ENCODE measurements at regions not wholly inside any gene's neighbourhood (a gene's known extent, or its start where the extent isn't known, plus 50 kb on each side); places are given as distances from the start of the nearest gene placed in this dataset.

DNA sequence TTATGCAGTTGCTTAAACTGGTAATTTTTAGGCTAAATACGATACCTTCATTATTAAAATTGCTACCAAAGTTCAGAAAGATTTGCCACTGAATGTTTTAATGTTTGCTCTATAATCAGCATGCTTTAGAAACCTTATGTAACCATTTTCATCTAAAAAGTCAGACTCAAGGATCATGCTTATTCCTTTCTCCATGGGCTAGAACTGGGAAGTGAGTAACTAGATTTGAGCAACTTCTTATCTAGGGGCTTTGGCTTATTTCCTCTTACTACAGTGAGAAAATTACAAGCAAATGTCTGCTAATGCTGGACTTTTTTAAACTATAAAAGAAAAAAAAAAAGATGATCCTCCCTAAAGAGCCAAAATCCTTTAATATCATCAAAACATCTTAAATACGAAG lies 215.9 kb downstream of the CRPPA start (continued):
- TF ChIP-seq, protein P1, sequence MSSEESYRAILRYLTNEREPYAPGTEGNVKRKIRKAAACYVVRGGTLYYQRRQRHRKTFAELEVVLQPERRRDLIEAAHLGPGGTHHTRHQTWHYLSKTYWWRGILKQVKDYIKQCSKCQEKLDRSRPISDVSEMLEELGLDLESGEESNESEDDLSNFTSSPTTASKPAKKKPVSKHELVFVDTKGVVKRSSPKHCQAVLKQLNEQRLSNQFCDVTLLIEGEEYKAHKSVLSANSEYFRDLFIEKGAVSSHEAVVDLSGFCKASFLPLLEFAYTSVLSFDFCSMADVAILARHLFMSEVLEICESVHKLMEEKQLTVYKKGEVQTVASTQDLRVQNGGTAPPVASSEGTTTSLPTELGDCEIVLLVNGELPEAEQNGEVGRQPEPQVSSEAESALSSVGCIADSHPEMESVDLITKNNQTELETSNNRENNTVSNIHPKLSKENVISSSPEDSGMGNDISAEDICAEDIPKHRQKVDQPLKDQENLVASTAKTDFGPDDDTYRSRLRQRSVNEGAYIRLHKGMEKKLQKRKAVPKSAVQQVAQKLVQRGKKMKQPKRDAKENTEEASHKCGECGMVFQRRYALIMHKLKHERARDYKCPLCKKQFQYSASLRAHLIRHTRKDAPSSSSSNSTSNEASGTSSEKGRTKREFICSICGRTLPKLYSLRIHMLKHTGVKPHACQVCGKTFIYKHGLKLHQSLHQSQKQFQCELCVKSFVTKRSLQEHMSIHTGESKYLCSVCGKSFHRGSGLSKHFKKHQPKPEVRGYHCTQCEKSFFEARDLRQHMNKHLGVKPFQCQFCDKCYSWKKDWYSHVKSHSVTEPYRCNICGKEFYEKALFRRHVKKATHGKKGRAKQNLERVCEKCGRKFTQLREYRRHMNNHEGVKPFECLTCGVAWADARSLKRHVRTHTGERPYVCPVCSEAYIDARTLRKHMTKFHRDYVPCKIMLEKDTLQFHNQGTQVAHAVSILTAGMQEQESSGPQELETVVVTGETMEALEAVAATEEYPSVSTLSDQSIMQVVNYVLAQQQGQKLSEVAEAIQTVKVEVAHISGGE (CRISPR knock-in tag; IDR thresholded peaks at IDR 0.05), result no peak
- TF ChIP-seq NEUROD1 (IDR thresholded peaks at IDR 0.05; ENCODE audit: borderline replicate concordance, low read depth, low read length, partially characterized antibody) (no peak), SIRT6 (IDR thresholded peaks at IDR 0.05; ENCODE audit: low read depth, low read length) (no peak), LCOR (CRISPR knock-in tag; IDR thresholded peaks at IDR 0.05) (no peak), ZNF79 (CRISPR knock-in tag; IDR thresholded peaks at IDR 0.05; ENCODE audit: low read depth) (no peak), RB1 (IDR thresholded peaks at IDR 0.05; ENCODE audit: low read depth) (no peak), EWSR1 (IDR thresholded peaks at IDR 0.05; ENCODE audit: borderline replicate concordance, low read depth, partially characterized antibody) (no peak), ZFP30 (CRISPR knock-in tag; IDR thresholded peaks at IDR 0.05; ENCODE audit: borderline replicate concordance) (no peak), CBX3 (IDR thresholded peaks at IDR 0.05; ENCODE audit: borderline replicate concordance in 1 of 2, low read length in 2 of 2) (no peak), MAFG (tag; conservative IDR thresholded peaks at IDR 0.05) (no peak), HDAC8 (tag; IDR thresholded peaks at IDR 0.05) (no peak), ZKSCAN8 (CRISPR knock-in tag; IDR thresholded peaks at IDR 0.05) (no peak)
- TF ChIP-seq, protein P2, sequence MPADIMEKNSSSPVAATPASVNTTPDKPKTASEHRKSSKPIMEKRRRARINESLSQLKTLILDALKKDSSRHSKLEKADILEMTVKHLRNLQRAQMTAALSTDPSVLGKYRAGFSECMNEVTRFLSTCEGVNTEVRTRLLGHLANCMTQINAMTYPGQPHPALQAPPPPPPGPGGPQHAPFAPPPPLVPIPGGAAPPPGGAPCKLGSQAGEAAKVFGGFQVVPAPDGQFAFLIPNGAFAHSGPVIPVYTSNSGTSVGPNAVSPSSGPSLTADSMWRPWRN (IDR thresholded peaks at IDR 0.05; ENCODE audit: low read depth), result no peak
- TF ChIP-seq, protein P3, sequence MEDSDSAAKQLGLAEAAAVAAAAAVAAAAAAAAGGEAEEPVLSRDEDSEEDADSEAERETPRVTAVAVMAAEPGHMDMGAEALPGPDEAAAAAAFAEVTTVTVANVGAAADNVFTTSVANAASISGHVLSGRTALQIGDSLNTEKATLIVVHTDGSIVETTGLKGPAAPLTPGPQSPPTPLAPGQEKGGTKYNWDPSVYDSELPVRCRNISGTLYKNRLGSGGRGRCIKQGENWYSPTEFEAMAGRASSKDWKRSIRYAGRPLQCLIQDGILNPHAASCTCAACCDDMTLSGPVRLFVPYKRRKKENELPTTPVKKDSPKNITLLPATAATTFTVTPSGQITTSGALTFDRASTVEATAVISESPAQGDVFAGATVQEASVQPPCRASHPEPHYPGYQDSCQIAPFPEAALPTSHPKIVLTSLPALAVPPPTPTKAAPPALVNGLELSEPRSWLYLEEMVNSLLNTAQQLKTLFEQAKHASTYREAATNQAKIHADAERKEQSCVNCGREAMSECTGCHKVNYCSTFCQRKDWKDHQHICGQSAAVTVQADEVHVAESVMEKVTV (CRISPR knock-in tag; IDR thresholded peaks at IDR 0.05), result no peak
- TF ChIP-seq, protein P4, sequence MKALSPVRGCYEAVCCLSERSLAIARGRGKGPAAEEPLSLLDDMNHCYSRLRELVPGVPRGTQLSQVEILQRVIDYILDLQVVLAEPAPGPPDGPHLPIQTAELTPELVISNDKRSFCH (CRISPR knock-in tag; IDR thresholded peaks at IDR 0.05), result no peak
- TF ChIP-seq, protein P4 (tag; IDR thresholded peaks at IDR 0.05), result no peak
